Lower leg skin (tissue), 3 donors: ENCODE measurements at regions not wholly inside any gene's neighbourhood (a gene's known extent, or its start where the extent isn't known, plus 50 kb on each side); places are given as distances from the start of the nearest gene placed in this dataset.

ENCODE experiments used
- POLR2A ChIP-seq, 2 donors: fragments of 450-650 bp; IDR thresholded peaks; one replicate each; pipeline ENCODE4 v1.6.1; 2016 to 2017; ENCODE audit warnings: antibody characterized with exemption in 2 of 2, mild to moderate bottlenecking in 1 of 2, moderate library complexity in 1 of 2
- TF ChIP-seq, protein P1 (sequence below), 3 donors: fragments of 450-650 bp; IDR thresholded peaks; one replicate each; pipeline ENCODE4 v1.5.1; 2016; ENCODE audit warnings: antibody characterized with exemption in 3 of 3, mild to moderate bottlenecking in 3 of 3, moderate library complexity in 2 of 3

DNA sequence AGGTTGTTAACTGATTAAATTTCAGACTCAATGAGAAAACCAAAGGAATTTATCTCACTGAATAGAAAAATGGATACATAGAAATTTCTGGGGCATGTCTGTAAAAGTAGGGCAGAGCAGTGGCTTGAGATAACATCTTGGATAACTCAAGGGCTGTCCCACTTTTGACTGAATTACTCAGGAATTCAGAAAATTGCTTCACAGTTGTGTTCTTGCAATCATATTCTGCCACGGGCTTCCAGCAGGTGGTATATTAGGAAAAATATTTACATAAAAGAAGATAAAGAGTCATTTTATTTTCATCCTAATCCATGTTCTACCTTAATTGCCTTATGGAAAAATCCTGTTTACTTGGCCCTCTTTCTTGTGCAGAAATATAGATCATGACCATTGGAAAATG lies 156.4 kb upstream of the AKIRIN2 start:
- TF ChIP-seq, protein P1, sequence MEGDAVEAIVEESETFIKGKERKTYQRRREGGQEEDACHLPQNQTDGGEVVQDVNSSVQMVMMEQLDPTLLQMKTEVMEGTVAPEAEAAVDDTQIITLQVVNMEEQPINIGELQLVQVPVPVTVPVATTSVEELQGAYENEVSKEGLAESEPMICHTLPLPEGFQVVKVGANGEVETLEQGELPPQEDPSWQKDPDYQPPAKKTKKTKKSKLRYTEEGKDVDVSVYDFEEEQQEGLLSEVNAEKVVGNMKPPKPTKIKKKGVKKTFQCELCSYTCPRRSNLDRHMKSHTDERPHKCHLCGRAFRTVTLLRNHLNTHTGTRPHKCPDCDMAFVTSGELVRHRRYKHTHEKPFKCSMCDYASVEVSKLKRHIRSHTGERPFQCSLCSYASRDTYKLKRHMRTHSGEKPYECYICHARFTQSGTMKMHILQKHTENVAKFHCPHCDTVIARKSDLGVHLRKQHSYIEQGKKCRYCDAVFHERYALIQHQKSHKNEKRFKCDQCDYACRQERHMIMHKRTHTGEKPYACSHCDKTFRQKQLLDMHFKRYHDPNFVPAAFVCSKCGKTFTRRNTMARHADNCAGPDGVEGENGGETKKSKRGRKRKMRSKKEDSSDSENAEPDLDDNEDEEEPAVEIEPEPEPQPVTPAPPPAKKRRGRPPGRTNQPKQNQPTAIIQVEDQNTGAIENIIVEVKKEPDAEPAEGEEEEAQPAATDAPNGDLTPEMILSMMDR (IDR thresholded peaks at IDR 0.05) = no peak
- TF ChIP-seq POLR2A (IDR thresholded peaks at IDR 0.05) = no peak
